ENCODE measurements at regions not wholly inside any gene's neighbourhood (a gene's known extent, or its start where the extent isn't known, plus 50 kb on each side); places are given as distances from the start of the nearest gene placed in this dataset.

GRCh38 chr21:27408826-27409225 is 441.9 kb upstream of the ADAMTS5 start:
- no peak for TF ChIP-seq CEBPB (IDR thresholded peaks at IDR 0.05)
- TF ChIP-seq TCF12 (IDR thresholded peaks at IDR 0.05; ENCODE audit: low read depth) = no peak
- no peak for TF ChIP-seq YY1 (IDR thresholded peaks at IDR 0.05; ENCODE audit: low read depth)
- no peak for TF ChIP-seq RAD21 (IDR thresholded peaks at IDR 0.05; ENCODE audit: low read depth)
- no peak for TF ChIP-seq EP300 (IDR thresholded peaks at IDR 0.05; ENCODE audit: borderline replicate concordance)
- no peak for TF ChIP-seq REST (IDR thresholded peaks at IDR 0.05; ENCODE audit: low read depth)
- TF ChIP-seq EGR1 (IDR thresholded peaks at IDR 0.05) = no peak
- no peak for TF ChIP-seq MAX (IDR thresholded peaks at IDR 0.05)
- no peak for TF ChIP-seq TEAD4 (IDR thresholded peaks at IDR 0.05)

GRCh38 chr21:27407271-27407670 is 440.4 kb upstream of the ADAMTS5 start:
- no peak for TF ChIP-seq CREB1 (IDR thresholded peaks at IDR 0.05; ENCODE audit: low read depth)
- TF ChIP-seq YY1 (IDR thresholded peaks at IDR 0.05; ENCODE audit: low read depth) = no peak
- TF ChIP-seq CEBPB (IDR thresholded peaks at IDR 0.05) = no peak
- no peak for TF ChIP-seq NFIC (IDR thresholded peaks at IDR 0.05)
- TF ChIP-seq TCF12 (IDR thresholded peaks at IDR 0.05; ENCODE audit: low read depth) = no peak
- TF ChIP-seq TEAD4 (IDR thresholded peaks at IDR 0.05) = no peak
- no peak for TF ChIP-seq REST (IDR thresholded peaks at IDR 0.05; ENCODE audit: low read depth)
- no peak for TF ChIP-seq RAD21 (IDR thresholded peaks at IDR 0.05; ENCODE audit: low read depth)

GRCh38 chr21:27406300-27407009 is 439.6 kb upstream of the ADAMTS5 start:
- no peak for TF ChIP-seq TCF12 (IDR thresholded peaks at IDR 0.05; ENCODE audit: low read depth)
- TF ChIP-seq TAF1 (IDR thresholded peaks at IDR 0.05; ENCODE audit: low read depth) = no peak
- TF ChIP-seq REST (IDR thresholded peaks at IDR 0.05; ENCODE audit: low read depth) = no peak
- TF ChIP-seq EP300 (IDR thresholded peaks at IDR 0.05; ENCODE audit: borderline replicate concordance) = no peak

- TF ChIP-seq ZBTB7A (IDR thresholded peaks at IDR 0.05; ENCODE audit: low read depth) = no peak
Observed at GRCh38 chr21:27403011-27403410, 436.1 kb upstream of the ADAMTS5 start.

- no peak for TF ChIP-seq TEAD4 (IDR thresholded peaks at IDR 0.05)
Observed at GRCh38 chr21:27400045-27400444, 433.2 kb upstream of the ADAMTS5 start.

GRCh38 chr21:27397578-27397977 is 430.7 kb upstream of the ADAMTS5 start:
- TF ChIP-seq USF1 (IDR thresholded peaks at IDR 0.05) (no peak), FOXM1 (IDR thresholded peaks at IDR 0.05; ENCODE audit: borderline replicate concordance, low read depth) (no peak), CEBPB (IDR thresholded peaks at IDR 0.05) (no peak), RAD21 (IDR thresholded peaks at IDR 0.05; ENCODE audit: low read depth) (no peak), TAF1 (IDR thresholded peaks at IDR 0.05; ENCODE audit: low read depth) (no peak), TEAD4 (IDR thresholded peaks at IDR 0.05) (no peak), YY1 (IDR thresholded peaks at IDR 0.05; ENCODE audit: low read depth) (no peak), NFIC (IDR thresholded peaks at IDR 0.05) (no peak), EP300 (IDR thresholded peaks at IDR 0.05; ENCODE audit: borderline replicate concordance) (no peak), TCF12 (IDR thresholded peaks at IDR 0.05; ENCODE audit: low read depth) (no peak), ZBTB7A (IDR thresholded peaks at IDR 0.05; ENCODE audit: low read depth) (no peak), REST (IDR thresholded peaks at IDR 0.05; ENCODE audit: low read depth) (no peak), MAX (IDR thresholded peaks at IDR 0.05) (no peak), CREB1 (IDR thresholded peaks at IDR 0.05; ENCODE audit: low read depth) (no peak), EGR1 (IDR thresholded peaks at IDR 0.05) (no peak)

Measured in Ishikawa (cell line).